GM12864 (cell line): ENCODE measurements at regions not wholly inside any gene's neighbourhood (a gene's known extent, or its start where the extent isn't known, plus 50 kb on each side); places are given as distances from the start of the nearest gene placed in this dataset.

ENCODE experiments used
- DNase-seq: peaks from one replicate; pipeline ENCODE4 v3.0.0-alpha.2; 2011; ENCODE audit warnings: low read depth
- H3K4me3 ChIP-seq: 2 replicates; pipeline ENCODE4 v1.5.1; 2011; ENCODE audit warnings: mild to moderate bottlenecking, low read depth, low read length, control low read depth
- TF ChIP-seq, protein P1 (sequence below): IDR thresholded peaks from 2 replicates; pipeline ENCODE4 v1.5.1; 2011; ENCODE audit warnings: low read depth, mild to moderate bottlenecking, moderate library complexity, low read length, control low read depth, inconsistent platforms; ENCODE audit errors: missing control alignments

DNA sequence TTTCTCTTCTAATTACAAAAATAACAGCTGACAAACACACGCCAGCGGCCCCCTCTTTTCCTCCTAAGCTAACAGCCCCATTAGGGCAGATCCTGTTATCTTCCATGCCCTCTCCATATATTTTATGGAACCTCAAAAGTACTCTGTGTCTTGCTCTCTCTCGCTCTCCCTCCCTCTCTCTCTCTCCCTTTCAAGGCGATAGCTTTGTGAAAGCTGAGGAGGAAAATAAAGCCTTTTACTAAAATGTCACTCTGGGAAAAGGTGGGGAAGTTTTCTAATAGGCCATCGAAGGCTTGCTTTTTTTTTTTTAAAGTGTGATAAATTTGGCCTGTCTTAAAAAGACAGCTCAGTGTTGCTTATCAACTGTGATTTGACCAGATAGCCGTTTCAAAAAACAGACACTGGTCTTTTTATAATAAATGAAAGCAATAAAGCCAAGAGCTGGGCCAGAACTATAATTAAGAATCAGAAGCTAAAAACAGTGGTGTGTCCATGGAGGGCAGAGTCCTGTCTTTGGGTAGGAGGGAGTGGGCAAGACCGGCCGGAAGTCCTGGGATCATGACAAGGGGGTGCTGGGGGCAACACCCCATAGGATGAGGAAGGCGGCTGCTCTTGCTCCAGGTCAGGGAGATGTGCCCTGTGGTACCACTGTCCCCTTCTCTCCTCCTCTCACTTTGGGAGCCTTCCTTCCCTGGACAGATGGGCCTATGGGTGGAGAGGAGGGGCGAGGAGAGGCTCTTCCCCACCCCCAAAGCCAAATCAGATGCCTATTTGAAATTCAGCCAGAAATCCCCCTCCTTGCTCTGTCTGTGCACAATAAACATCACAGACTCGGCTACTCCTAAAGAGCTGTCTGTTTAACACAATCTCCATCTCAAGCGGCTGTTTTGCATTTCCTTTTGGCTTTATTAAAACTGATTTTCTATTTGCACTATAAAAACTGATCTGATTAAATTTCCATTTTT lies 267.2 kb downstream of the BUD13 start:
- DNase-seq = no peak
- TF ChIP-seq, protein P1, sequence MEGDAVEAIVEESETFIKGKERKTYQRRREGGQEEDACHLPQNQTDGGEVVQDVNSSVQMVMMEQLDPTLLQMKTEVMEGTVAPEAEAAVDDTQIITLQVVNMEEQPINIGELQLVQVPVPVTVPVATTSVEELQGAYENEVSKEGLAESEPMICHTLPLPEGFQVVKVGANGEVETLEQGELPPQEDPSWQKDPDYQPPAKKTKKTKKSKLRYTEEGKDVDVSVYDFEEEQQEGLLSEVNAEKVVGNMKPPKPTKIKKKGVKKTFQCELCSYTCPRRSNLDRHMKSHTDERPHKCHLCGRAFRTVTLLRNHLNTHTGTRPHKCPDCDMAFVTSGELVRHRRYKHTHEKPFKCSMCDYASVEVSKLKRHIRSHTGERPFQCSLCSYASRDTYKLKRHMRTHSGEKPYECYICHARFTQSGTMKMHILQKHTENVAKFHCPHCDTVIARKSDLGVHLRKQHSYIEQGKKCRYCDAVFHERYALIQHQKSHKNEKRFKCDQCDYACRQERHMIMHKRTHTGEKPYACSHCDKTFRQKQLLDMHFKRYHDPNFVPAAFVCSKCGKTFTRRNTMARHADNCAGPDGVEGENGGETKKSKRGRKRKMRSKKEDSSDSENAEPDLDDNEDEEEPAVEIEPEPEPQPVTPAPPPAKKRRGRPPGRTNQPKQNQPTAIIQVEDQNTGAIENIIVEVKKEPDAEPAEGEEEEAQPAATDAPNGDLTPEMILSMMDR = no peak
- H3K4me3 ChIP-seq = no peak overlapping the region

DNA sequence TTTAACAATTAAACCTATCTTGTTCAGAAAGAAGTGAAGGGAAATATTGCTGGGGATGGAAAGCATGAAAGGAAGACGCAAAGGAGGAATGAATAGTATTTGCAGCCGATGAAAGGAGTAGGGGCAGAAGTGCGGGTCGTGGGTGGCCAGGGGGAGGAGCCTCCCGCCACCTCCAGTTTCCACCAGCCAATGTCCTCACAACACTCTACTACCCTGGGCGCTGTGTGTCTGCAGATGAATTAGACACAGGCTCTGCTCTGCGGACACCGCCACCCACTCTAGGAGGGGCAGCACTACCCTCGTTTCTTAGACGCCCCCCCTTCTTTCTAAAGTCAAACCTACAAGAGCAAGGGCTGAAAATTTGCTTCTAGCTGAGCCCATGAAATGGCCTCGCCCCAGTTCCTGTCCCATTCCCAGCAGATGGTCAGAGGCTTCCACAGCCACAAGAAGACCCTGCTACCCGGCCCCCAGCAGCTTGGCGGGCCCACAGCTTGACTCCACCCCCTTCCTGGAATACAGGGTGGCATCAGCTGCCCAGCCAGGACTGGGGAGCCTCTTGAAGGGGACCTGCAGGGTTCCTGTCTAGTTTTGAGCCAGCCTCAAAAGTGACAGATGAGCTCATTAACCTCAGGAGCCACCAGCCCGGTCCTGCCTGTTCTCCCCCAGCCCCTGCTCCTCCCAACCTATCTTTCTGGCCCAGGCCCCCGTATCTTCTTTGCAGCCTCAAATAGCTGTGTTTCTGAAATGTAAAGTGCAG lies 268.1 kb downstream of the BUD13 start:
- H3K4me3 ChIP-seq = no peak overlapping the region
- TF ChIP-seq, protein P1 = no peak
- DNase-seq = no peak

DNA sequence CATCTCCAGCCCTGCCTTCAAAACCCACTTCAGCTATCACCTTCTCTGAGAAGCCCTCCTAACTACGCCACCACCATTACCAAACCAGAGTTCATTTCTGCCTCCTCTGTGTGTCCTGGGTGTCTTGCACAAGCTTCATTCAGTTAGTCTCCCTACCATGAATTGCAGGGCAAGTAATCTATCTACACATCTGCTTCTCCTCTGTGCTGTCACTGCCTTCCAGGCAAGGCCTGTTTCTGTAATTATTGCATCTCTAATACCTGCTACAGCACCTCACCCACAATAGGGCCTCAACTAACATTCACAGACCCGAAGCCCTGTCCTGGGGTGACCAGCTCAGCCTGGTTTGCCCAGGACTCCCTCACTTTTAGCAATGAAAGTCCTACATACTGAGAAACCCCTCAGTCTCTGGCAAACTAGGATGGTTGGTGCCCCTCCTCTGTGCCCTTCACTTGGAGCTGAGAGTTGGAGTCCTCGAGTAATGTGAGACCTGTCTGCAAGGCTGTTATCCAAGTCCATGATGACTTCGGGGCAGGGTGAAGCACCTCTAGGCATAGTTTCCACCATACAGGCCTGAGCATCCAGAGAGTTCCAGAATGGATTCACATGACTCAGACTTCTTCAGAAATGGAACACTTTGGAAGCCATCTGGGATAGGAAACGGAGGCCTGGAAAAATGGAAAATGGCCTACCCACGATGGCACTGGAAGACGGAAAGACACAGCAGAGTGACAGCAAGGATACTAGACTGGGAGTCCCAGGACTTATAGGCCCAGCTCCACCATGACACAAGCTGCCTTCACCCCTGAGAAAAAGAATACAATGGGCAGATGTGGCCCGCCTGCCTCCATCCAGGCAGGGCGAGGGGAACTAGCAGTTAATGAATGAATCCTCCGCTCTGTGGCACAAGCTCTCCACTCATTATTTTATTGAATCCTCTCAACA lies 269.3 kb downstream of the BUD13 start:
- H3K4me3 ChIP-seq = no peak overlapping the region
- TF ChIP-seq, protein P1 = no peak
- no peak for DNase-seq

DNA sequence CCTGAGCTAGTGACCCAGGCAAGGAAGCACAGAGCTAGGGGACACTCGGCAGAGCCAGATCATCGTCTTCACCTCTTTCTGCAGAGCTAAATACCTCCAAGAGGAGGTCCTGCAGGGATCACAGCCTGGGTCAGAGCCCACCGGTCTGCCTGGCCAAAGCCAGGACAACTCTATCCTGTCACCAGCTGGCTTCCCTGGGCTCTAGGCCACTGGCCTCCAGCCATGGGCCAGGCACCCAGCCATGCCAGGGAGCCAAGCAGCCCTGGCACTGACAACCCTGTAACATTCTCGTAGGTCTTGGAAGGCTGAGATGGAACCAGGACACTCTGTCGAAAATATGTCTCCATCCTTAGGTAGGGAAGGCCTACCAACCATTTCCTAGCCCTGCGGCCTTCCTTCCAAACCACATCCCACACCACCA lies 270.1 kb downstream of the BUD13 start:
- TF ChIP-seq, protein P1 = no peak
- DNase-seq = no peak

DNA sequence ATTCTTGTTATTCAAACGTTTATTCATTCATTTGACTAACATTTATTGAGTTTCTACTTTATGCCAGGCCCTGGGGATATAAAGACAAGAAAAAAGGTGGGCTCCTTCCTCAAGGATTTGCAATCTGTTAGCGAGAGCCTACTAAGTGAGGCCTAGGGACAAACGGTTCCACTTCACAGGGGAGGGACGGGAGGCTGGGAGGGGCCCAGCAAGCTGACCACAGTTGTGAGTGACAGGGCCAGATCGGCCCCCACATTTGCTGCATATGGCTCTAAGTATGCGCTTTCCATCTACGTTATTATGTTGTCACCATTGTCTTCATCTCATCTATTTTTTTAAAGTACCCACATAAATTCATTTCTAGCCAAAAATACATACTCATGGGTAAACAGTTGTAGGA lies 271.1 kb downstream of the BUD13 start:
- no peak overlapping the region for H3K4me3 ChIP-seq
- DNase-seq = no peak
- TF ChIP-seq, protein P1 = no peak

More for the DNA sequence above, 270.1 kb downstream of the BUD13 start:
- H3K4me3 ChIP-seq = no peak overlapping the region

DNA sequence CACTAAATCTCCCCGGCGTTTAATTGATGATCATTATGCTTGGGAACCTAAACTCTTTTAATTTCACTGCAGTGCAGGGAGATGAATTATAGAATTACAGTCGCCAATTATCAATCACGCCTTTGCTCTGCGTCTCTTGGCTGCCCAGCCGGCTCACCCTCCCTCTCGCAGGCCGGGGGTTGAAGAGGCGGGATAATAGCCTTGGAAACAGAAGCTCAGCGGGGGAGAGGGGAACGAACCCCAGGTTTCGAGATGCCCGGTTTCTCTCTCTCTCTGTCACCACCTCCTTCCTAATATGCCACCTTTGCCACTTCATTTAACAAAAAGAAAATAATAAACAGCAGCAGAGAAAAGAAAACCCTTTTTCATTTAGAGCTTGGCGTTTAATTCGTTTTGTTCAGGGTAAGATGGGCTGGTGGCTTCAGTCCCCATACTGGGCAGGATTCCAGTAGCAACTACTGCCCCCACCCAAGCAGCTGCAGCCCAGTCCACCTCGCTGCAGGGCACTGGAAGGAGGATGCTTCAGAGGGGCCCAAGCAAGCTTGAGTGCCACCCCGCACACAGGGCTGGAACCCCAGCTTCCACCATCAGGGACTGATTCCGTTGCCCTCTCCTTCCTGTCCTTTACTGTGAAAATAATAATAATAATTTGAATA lies 271.7 kb downstream of the BUD13 start:
- DNase-seq = no peak
- TF ChIP-seq, protein P1 = no peak
- no peak overlapping the region for H3K4me3 ChIP-seq
